ENCODE measurements at regions not wholly inside any gene's neighbourhood (a gene's known extent, or its start where the extent isn't known, plus 50 kb on each side); places are given as distances from the start of the nearest gene placed in this dataset.

- Histone ChIP-seq H3K36me3 (ENCODE audit: insufficient read depth) (no peaks in the 10 kb centered on the region), H2AFZ (ENCODE audit: low read depth) (no peak overlapping the region), H3K4me2 (no peak overlapping the region), H3K27ac (no peak overlapping the region), H3K9ac (no peak overlapping the region), H3K27me3 (ENCODE audit: insufficient read depth, low read depth) (no peaks in the 10 kb centered on the region), H3K4me3 (IDR thresholded peaks at IDR 0.05; ENCODE audit: insufficient read depth, low read depth, low read length) (no peak overlapping the region), H4K20me1 (ENCODE audit: insufficient read depth) (no peaks in the 10 kb centered on the region), H3K79me2 (ENCODE audit: insufficient read depth, low read depth) (no peaks in the 10 kb centered on the region), H3K4me1 (ENCODE audit: low read depth, poor library complexity, severe bottlenecking) (peaks cover 11% of the 10 kb centered on the region)
- TF ChIP-seq CTCF (conservative IDR thresholded peaks at IDR 0.05; ENCODE audit: low read depth, low read length), result no peak
Observed at GRCh38 chr2:237160271-237160919, 74.7 kb downstream of the COPS8 start.

- Histone ChIP-seq H3K4me1 (ENCODE audit: low read depth, poor library complexity, severe bottlenecking) (peaks cover 4% of the 10 kb centered on the region), H4K20me1 (ENCODE audit: insufficient read depth) (no peaks in the 10 kb centered on the region), H3K4me3 (IDR thresholded peaks at IDR 0.05; ENCODE audit: insufficient read depth, low read depth, low read length) (no peak overlapping the region), H3K9ac (no peak overlapping the region), H2AFZ (ENCODE audit: low read depth) (no peak overlapping the region), H3K36me3 (ENCODE audit: insufficient read depth) (no peaks in the 10 kb centered on the region), H3K4me2 (no peak overlapping the region), H3K79me2 (ENCODE audit: insufficient read depth, low read depth) (no peaks in the 10 kb centered on the region), H3K27me3 (ENCODE audit: insufficient read depth, low read depth) (no peaks in the 10 kb centered on the region), H3K27ac (no peak overlapping the region)
- TF ChIP-seq CTCF (conservative IDR thresholded peaks at IDR 0.05; ENCODE audit: low read depth, low read length), result no peak
Observed at GRCh38 chr2:237161189-237161588, 75.5 kb downstream of the COPS8 start.

GRCh38 chr2:237162959-237163358 lies 77.3 kb downstream of the COPS8 start:
- no peak overlapping the region for H3K4me2 ChIP-seq
- H3K27me3 ChIP-seq (ENCODE audit: insufficient read depth, low read depth), result no peaks in the 10 kb centered on the region
- no peaks in the 10 kb centered on the region for H4K20me1 ChIP-seq (ENCODE audit: insufficient read depth)
- no peak overlapping the region for H3K27ac ChIP-seq
- no peaks in the 10 kb centered on the region for H3K79me2 ChIP-seq (ENCODE audit: insufficient read depth, low read depth)
- H3K36me3 ChIP-seq (ENCODE audit: insufficient read depth), result no peaks in the 10 kb centered on the region
- TF ChIP-seq CTCF (conservative IDR thresholded peaks at IDR 0.05; ENCODE audit: low read depth, low read length), result no peak
- no peak overlapping the region for H2AFZ ChIP-seq (ENCODE audit: low read depth)
- H3K4me3 ChIP-seq (IDR thresholded peaks at IDR 0.05; ENCODE audit: insufficient read depth, low read depth, low read length), result no peak overlapping the region
- H3K9ac ChIP-seq, result no peak overlapping the region
- no peaks in the 10 kb centered on the region for H3K4me1 ChIP-seq (ENCODE audit: low read depth, poor library complexity, severe bottlenecking)

GRCh38 chr2:237164474-237165042 lies 78.9 kb downstream of the COPS8 start:
- no peaks in the 10 kb centered on the region for H3K4me1 ChIP-seq (ENCODE audit: low read depth, poor library complexity, severe bottlenecking)
- no peak overlapping the region for H3K4me2 ChIP-seq

More at GRCh38 chr2:237164474-237165042, 78.9 kb downstream of the COPS8 start:
- H3K79me2 ChIP-seq (ENCODE audit: insufficient read depth, low read depth), result no peaks in the 10 kb centered on the region
- no peaks in the 10 kb centered on the region for H4K20me1 ChIP-seq (ENCODE audit: insufficient read depth)
- no peak overlapping the region for H3K27ac ChIP-seq
- H3K36me3 ChIP-seq (ENCODE audit: insufficient read depth), result no peaks in the 10 kb centered on the region
- no peak overlapping the region for H2AFZ ChIP-seq (ENCODE audit: low read depth)
- no peak overlapping the region for H3K9ac ChIP-seq
- H3K4me3 ChIP-seq (IDR thresholded peaks at IDR 0.05; ENCODE audit: insufficient read depth, low read depth, low read length), result no peak overlapping the region
- TF ChIP-seq CTCF (conservative IDR thresholded peaks at IDR 0.05; ENCODE audit: low read depth, low read length), result no peak
- H3K27me3 ChIP-seq (ENCODE audit: insufficient read depth, low read depth), result no peaks in the 10 kb centered on the region

Measured in KMS-11 (cell line).